ENCODE measurements at regions not wholly inside any gene's neighbourhood (a gene's known extent, or its start where the extent isn't known, plus 50 kb on each side); places are given as distances from the start of the nearest gene placed in this dataset.

- Histone ChIP-seq H3K9me3 (ENCODE audit: insufficient read depth, low read depth) (no peaks in the 10 kb centered on the region), H3K4me2 (no peak overlapping the region), H3K36me3 (ENCODE audit: low read depth) (no peaks in the 10 kb centered on the region), H3K4me1 (replicated peaks; ENCODE audit: insufficient read depth) (peaks cover 10% of the 10 kb centered on the region; the same call in 1 of the 2 replicates), H3K4me3 (no peak overlapping the region), H3K9me2 (ENCODE audit: insufficient read depth) (no peaks in the 10 kb centered on the region; the same call in 1 of the 2 replicates), H3K27me3 (ENCODE audit: insufficient read depth, low read depth) (0 out of 2 replicates have a peak, but pooled peaks cover 1% of the 10 kb centered on the region), H3K27ac (no peak overlapping the region), H3F3A (ENCODE audit: insufficient read depth, low read depth) (no peaks in the 10 kb centered on the region), H2AFZ (no peak overlapping the region), H4K20me1 (ENCODE audit: insufficient read depth) (no peaks in the 10 kb centered on the region), H3K79me2 (ENCODE audit: low read depth) (no peaks in the 10 kb centered on the region)
- BruUV-seq (replicated peaks), result no TSS peak
- ChIA-PET POLR2A (ENCODE audit: unreplicated experiment) (no interaction called here), CTCF (no interaction called here)
- intact Hi-C loops (cut with micrococcal nuclease; ENCODE audit: unreplicated experiment), result no loop called here
- no peak for DNase-seq
- TF ChIP-seq, protein P1, sequence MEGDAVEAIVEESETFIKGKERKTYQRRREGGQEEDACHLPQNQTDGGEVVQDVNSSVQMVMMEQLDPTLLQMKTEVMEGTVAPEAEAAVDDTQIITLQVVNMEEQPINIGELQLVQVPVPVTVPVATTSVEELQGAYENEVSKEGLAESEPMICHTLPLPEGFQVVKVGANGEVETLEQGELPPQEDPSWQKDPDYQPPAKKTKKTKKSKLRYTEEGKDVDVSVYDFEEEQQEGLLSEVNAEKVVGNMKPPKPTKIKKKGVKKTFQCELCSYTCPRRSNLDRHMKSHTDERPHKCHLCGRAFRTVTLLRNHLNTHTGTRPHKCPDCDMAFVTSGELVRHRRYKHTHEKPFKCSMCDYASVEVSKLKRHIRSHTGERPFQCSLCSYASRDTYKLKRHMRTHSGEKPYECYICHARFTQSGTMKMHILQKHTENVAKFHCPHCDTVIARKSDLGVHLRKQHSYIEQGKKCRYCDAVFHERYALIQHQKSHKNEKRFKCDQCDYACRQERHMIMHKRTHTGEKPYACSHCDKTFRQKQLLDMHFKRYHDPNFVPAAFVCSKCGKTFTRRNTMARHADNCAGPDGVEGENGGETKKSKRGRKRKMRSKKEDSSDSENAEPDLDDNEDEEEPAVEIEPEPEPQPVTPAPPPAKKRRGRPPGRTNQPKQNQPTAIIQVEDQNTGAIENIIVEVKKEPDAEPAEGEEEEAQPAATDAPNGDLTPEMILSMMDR (conservative IDR thresholded peaks at IDR 0.05), result no peak
- no peak for TF ChIP-seq EZH2 (IDR thresholded peaks at IDR 0.05; ENCODE audit: low read depth)
Measured at GRCh38 chr13:30044932-30045331, 194.5 kb upstream of the UBL3 start.

DNA sequence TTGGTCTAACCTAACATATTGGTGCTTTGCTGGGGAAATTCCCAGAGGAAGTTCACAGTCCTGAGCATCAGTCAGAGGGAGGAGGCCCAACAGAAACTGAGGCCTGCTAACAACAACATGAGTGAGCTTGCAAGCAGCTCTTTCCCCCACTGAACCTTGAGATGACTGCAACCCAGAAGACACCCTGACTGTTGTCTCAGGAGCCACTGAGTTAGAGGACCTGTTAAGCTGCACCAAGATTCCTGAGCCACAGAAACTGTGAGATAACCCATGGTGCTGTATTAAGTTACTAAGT is 193.2 kb upstream of the UBL3 start:
- H3K4me1 ChIP-seq (replicated peaks; ENCODE audit: insufficient read depth), result peaks cover 10% of the 10 kb centered on the region; the same call in 1 of the 2 replicates
- no peaks in the 10 kb centered on the region for H3K79me2 ChIP-seq (ENCODE audit: low read depth)
- TF ChIP-seq EZH2 (IDR thresholded peaks at IDR 0.05; ENCODE audit: low read depth), result no peak
- TF ChIP-seq, protein P1 (conservative IDR thresholded peaks at IDR 0.05), result no peak
- no peaks in the 10 kb centered on the region for H3F3A ChIP-seq (ENCODE audit: insufficient read depth, low read depth)
- no peaks in the 10 kb centered on the region for H3K9me3 ChIP-seq (ENCODE audit: insufficient read depth, low read depth)
- no peaks in the 10 kb centered on the region; the same call in 1 of the 2 replicates for H3K9me2 ChIP-seq (ENCODE audit: insufficient read depth)
- no TSS peak for BruUV-seq (replicated peaks)
- H2AFZ ChIP-seq, result no peak overlapping the region
- H3K36me3 ChIP-seq (ENCODE audit: low read depth), result no peaks in the 10 kb centered on the region
- H4K20me1 ChIP-seq (ENCODE audit: insufficient read depth), result no peaks in the 10 kb centered on the region
- 0 out of 2 replicates have a peak, but pooled peaks cover 4% of the 10 kb centered on the region for H3K27me3 ChIP-seq (ENCODE audit: insufficient read depth, low read depth)
- POLR2A ChIA-PET (ENCODE audit: unreplicated experiment), result no interaction called here
- no peak overlapping the region for H3K4me2 ChIP-seq
- H3K4me3 ChIP-seq, result no peak overlapping the region
- CTCF ChIA-PET, result no interaction called here
- no peak overlapping the region for H3K27ac ChIP-seq
- no peak for DNase-seq
- intact Hi-C loops (cut with micrococcal nuclease; ENCODE audit: unreplicated experiment), result no loop called here

- no peak for DNase-seq
- Histone ChIP-seq H3K9me3 (ENCODE audit: insufficient read depth, low read depth) (no peaks in the 10 kb centered on the region), H3K36me3 (ENCODE audit: low read depth) (no peaks in the 10 kb centered on the region), H3F3A (ENCODE audit: insufficient read depth, low read depth) (no peaks in the 10 kb centered on the region), H3K4me3 (no peak overlapping the region), H3K79me2 (ENCODE audit: low read depth) (no peaks in the 10 kb centered on the region), H3K27ac (no peak overlapping the region), H3K27me3 (ENCODE audit: insufficient read depth, low read depth) (0 out of 2 replicates have a peak, but pooled peaks cover 4% of the 10 kb centered on the region), H3K9me2 (ENCODE audit: insufficient read depth) (no peaks in the 10 kb centered on the region; the same call in 1 of the 2 replicates), H3K4me2 (no peak overlapping the region), H2AFZ (no peak overlapping the region), H4K20me1 (ENCODE audit: insufficient read depth) (no peaks in the 10 kb centered on the region), H3K4me1 (replicated peaks; ENCODE audit: insufficient read depth) (peaks cover 10% of the 10 kb centered on the region; the same call in 1 of the 2 replicates)
- ChIA-PET POLR2A (ENCODE audit: unreplicated experiment) (no interaction called here), CTCF (no interaction called here)
- TF ChIP-seq EZH2 (IDR thresholded peaks at IDR 0.05; ENCODE audit: low read depth), result no peak
- TF ChIP-seq, protein P1 (conservative IDR thresholded peaks at IDR 0.05), result no peak
- intact Hi-C loops (cut with micrococcal nuclease; ENCODE audit: unreplicated experiment), result no loop called here
- BruUV-seq (replicated peaks), result no TSS peak
Measured at GRCh38 chr13:30042891-30043630, 192.6 kb upstream of the UBL3 start.

All from PC-9 (cell line).